NCI-H146 treated with DMSO at 0.1 percent for 48 hours (cell line): ENCODE measurements at regions not wholly inside any gene's neighbourhood (a gene's known extent, or its start where the extent isn't known, plus 50 kb on each side); places are given as distances from the start of the nearest gene placed in this dataset.

Experiments used
- DNase-seq: peaks from one replicate; lab custom pipeline; 2025; ENCODE audit not compliant: unreplicated experiment; lab: John Stamatoyannopoulos, UW

DNA sequence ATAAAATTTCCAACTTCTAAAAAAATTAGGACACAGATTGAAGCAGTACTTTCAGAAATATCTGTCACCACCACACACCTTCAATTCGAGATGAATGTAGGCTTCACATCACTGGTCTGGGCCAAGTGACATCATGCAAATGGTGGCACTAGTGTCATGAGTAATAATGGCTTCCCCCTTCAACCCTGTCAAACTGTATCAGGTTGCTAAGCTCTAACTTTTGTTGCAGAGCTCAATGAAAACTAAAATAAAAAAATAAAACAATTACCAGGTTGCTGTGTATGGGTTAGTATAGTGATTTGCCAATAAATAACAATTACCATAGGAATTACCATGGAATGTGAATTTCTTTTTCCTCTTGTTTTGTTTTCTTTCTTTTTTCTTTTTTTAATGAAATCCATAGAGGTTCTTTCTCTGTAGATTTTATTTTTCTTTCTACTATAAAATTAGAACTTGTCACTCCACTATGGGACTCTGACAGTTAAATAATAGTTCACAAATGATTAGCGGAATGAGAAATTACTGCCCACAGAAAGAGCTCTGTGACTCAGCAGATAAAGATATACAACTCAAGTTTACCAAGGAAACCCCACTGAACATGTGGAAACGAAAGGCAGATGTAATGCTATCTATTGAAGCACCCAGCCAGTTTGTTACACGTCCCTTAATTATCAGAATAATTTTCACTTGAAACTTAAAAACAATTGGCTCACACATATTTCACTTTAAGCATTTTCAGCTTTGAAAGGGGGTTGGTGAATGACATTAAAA lies 783.8 kb upstream of the WWC1 start:
- DNase-seq: no peak

DNA sequence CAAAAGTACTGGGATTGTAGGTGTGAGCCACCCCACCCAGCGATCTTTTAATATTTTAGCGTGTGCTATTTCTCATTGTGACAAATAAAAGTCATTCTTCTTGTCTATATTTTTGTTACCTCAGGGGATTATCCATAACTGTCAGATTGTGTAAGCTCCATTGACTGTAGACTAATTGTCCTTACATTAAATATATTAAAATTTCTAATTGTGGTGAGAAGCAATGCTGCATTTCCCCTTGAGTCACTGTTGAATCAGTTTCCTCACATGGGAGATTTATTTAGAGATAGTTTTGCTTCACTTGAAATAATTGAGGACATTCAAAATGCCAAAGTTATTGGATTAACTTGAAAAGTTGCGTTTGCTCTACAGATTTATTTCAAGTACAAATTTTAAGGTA lies 782.4 kb upstream of the WWC1 start:
- DNase-seq: no peak

DNA sequence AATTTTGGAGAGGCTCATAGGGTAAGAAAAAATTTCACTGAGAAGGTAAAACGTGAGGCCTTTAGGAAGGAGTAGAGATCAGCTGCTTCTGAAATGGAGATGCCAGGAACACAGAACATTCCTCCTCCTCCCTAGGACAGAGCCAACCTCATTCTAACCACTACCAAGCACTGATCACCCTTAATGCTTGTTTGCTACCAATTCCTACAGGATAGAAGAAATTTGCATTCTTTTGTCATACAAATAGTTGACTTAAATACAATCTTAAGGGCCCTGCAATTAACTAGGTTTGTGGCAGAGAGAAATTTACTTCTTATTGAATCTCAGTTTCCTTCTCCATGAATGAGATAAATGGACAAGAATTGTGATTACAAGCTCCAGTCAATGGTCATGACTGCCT lies 780.2 kb upstream of the WWC1 start:
- DNase-seq: no peak

DNA sequence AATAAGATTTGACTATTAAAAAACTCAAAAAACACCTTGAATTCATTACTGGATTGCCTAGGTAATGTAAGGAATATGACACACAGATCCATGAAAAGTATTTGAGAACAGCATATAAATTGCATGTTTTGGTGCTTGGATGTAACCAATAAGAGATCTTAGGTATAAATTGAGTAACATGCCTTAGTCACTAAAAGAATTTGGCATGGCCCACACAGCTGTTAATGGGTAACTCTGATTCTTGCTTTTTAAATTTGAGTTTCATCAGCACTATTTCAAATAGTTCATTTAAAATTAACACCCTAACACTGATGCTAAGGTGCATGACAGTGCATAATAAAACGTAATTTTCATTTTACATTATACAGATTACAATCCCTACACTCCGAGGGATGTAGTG lies 779.3 kb upstream of the WWC1 start:
- DNase-seq: no peak

DNA sequence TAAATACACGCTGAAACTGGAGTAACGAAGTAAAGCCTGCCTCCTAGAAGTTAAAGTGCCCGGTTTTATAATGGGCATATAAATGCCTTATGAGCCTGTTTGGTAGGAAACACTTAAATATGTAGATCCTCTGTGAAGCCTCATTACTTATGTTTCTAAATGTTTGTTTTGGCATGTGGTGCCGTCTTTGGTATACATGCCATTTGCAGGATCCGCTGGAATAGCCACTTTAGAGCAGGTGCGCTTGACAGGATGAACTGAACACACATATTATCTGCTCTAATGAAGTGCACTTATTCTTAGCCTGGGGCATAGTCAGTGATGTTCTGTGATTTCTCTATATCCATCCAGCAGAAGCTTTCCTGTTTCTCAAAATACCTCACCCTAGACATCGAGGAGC lies 778.1 kb upstream of the WWC1 start:
- DNase-seq: no peak

DNA sequence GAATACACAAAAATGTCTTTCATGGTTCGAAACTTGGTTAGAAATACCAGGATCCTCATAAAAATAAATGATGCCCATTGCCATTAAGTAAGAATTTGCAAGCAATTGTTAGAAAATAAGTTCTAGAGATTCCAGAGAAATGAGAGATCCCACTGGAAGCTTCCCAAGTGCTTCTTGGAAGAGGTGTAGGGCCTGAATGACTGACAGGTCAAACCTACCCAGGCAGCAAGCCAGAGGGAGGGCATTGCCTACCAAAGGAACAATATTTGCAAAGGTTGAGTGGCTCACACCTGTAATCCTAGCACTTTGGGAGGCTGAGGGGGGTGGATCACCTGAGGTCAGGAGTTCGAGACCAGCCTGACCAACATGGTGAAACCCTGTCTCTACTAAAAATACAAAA lies 777.0 kb upstream of the WWC1 start:
- DNase-seq: no peak

DNA sequence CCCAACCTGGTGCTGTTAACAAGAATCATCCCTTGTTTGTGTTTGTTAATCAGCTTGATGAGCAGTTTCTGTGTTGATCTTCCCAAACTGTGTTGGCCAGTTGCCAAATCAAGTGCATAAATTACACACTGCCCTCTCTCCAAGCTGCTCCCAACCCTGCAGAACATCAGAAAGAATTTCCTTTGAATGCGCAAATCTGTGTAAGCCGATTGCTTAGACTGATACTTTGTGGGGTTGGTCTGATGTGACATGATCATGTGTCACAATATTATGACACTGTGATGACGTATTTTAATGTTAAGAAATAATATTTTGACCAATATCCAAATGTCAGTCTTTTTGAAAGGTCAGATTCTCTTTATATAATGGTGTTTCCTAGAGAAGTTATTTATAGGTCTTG lies 766.4 kb upstream of the WWC1 start:
- DNase-seq: no peak

DNA sequence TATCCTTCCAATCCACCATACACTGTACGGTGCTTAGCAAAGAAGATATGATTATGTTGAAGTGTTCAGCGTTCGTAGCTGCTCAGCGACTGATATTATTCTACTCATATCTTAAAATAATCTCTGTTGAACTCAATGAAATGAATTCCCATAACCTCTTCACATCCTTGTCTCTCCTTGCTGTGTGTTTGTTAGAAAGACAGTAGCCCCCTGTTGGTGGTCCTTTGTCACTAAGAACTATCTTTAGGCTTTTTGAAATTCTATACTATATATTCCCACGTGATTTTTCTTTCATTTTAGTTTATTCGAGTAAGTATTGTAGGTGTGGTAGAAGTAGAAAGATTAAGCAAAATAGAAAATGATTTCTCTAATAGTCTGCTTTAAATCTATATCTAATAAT lies 762.8 kb upstream of the WWC1 start:
- DNase-seq: no peak

DNA sequence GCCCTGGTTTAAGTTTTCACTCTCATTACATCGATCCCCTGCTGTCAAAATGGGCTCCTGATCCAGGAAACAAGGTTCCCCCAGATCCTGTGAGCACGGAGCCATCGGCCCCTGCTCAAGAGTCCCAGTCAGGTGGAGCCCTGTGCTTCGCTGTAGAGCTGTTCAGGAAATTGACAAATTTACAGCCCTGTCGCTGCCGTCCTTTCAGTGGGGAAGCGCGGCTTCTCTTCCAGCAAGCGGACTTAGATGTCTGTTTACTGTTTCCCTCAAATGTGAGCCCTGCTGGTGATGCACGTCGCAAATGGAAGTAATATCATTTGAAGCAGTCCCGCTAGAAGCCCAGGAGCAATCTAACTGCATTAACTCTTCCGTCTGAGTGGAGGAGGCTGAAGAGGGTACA lies 760.9 kb upstream of the WWC1 start:
- DNase-seq: no peak

DNA sequence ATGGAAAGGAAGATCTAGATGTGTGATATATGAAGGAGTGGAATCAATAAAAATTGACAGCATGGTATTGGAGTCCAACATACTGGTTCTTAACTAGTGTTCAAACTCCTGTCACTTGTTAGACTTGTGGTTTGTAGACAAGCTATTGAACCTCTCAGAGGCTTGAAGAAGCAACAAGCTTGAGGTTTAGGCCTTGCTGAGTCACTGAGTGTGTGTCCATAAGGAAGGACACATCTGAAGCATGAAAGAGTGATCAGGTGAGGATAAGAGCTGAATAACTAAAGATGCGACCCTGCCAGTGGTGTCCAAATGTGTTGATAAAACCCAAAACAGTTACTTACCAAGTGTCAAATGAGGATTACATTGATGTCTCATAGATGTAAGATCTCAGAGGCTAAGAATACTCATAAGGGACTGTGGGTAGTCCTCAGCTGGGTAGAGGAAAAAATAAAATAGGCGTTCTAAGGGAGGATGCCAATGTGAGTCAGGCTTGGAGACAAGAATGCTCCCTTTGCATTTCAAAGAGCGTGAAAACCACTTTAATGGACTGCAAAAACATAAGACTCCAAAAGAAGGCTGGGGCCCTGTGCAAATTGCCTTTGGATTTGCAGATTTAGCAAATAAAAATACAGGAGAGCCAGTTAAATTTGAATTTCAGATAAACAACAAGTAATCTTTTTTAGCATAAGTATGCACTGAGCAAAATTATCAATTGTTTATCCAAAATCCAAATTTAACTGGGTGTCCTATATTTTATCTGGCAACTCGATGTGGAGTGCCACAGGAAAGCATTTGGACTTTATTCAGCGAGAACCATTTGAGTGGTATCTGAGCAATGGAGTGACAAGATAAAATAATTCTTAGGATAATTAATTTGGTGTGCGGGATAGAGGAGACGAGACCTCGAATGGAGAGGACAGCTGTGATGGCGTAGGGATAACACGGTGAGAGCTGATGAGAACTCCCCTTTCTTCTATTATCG lies 757.3 kb upstream of the WWC1 start:
- no peak for DNase-seq

DNA sequence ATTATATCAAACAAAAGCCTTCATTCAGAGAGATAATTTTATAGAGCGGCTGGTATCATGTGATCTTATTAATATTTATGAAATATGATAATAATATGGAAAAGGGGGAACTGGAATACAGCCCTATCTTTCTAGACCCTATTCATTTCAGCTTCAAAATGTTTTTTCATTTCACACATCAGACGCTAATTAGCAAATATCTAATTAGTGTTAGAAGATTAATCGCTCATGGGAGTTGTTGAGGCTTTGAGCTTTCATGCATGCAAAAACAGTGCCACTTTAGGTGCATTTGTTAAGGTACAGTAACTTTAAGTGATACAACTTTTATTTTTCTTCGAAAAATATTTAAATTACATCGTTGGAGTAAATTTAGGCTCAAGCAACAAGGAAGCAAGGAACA lies 751.7 kb upstream of the WWC1 start:
- DNase-seq: no peak

DNA sequence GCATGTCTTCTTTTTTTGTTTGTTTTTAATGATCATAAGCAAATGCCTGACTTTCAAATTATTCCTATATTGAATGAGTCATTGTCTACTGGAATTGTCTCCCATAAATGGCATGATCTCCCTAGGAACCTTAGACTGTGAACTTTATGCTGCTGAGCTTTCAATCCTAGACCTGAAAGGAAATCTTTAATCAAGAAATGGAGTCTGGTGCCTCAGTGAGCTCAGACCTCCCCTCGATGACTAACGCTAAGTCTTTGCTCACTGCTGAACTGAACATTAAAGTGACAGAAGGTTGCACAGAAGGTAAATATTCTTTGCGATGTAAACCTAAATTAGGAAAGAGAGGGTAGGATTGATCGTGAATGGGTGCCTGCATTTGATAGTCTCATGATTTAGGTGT lies 745.2 kb upstream of the WWC1 start:
- DNase-seq: no peak

DNA sequence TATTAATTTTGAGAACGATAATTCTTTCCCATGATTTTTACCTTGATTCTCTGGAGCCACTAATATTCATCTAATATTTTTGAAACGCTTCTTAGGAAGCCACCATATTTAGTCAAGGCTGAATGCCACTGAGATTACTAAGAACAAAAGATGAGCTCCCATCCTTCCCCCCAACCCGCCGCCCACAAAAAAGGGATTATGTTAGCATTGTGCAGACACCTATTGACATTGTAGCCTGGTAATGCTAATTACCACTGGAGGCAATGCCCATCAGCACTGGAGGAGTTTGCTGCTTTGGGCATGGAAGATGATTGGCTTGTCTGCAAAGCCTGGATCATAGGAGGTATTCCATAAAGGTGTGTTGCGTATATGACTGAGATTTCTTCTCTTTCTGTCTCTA lies 739.1 kb upstream of the WWC1 start:
- no peak for DNase-seq

DNA sequence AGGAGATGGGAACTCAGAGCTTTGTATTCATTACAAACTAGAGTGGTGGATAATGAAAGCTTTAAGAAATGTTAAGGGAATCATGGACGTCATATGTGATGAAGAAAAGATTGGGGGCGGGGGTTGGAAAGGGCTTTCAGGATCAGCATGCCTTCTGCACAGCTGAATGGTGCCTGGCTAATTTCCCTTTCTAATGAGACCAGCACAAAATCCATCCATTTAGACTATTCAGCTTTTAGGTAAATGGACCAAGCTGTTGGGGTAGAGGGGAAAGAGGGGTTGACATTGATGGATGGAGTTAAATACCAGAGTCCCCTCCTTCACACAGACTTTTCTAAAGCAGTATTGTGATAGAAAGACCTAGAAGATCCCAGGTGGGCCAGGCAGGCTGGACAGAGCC lies 737.9 kb upstream of the WWC1 start:
- no peak for DNase-seq

DNA sequence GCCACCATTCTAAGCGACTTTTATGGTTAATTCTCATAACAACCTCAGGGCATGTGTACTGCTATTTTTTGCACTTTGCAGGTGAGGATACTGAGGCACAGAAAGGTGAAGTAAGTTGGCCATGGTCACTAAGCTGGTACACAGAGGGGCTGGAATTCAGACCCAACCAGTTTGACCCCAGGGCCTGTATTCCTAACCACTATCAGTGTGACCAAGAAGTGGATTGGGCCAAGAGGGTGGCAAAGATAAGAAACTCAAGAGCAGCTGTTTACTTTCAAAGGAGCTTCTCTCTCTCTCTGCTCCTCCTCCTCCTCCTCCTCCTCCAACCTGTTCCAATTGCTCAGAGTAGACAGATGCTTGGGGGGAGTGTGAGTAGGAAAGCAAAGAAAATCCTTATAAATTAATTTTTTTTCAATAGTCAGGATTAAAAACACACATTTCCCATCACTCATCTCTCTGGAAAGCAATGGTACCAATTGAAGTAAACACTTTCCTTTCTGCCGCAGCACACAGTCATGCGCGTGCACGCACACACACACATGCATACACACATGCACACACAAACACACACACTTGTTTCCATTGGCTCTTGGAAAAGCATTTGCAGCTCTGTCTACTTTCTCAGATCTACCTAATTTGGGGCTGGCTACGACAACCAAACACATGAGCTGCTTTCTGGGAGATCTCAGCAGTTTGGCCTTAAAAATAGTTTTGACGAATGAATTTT lies 736.7 kb upstream of the WWC1 start:
- DNase-seq: no peak

DNA sequence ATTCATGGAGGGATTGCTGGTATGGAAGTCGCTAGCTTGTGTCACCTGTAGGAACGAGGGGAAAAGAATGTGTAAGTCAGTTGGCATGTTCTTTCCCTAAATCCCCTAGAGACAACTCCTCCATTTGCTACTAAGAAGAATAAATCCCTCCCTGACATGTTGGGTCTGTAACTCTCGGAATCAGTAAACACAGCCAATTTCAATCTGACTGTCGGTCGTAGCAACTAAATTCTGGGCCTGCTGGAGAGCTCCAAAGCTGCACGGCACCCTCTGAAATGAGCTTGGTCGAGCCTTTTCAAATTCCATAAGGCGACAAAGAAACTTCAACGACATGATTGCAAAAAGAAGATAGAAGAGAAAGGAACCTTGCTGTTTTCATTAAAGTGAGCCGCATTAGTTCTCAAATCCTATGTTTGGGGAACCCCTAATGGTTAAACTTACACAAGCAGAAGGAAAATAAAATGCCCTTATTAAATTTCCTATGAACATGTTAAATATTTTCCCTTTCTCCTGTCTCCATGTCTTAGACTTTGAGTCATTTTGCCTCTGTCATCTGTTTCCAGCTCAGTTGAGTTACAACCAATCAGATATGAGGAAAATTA lies 735.8 kb upstream of the WWC1 start:
- DNase-seq: no peak

DNA sequence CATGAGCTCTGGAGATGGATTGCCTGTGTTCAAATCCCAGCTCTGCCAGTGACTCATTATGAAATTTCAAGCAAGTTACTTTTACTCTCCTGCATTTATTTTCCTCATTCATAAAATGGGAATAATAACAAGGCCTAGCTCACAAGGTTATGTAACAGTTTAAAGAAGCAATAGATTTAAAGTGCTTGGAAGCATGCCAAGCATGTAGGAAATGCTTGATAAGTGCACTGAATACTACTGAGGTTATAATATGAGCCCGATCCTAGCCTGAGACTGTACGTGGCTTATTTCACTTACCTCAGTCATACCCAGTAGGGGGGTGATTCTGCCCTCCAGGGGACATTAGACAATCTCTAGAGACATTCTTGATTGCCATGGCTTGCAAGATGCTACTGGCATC lies 734.1 kb upstream of the WWC1 start:
- no peak for DNase-seq

DNA sequence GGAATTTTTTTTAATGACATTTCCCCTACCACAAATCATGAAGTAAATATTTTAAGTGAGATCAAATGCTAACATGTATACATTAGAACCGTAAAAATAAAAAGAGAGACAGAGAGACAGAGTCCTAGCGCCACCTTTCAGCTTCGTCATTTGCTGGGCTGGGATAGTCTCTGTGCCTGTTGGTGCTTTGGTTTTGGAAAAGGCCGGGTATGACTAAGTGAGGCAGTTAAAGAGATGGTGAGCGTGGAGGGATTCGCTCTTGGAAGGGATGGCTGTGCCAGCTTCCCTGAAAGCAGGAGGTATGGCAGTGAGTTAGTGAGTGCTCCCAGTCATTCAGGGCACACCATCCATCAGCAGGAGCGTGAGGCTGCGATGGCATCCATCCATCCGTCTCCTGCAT lies 729.6 kb upstream of the WWC1 start:
- DNase-seq: no peak

DNA sequence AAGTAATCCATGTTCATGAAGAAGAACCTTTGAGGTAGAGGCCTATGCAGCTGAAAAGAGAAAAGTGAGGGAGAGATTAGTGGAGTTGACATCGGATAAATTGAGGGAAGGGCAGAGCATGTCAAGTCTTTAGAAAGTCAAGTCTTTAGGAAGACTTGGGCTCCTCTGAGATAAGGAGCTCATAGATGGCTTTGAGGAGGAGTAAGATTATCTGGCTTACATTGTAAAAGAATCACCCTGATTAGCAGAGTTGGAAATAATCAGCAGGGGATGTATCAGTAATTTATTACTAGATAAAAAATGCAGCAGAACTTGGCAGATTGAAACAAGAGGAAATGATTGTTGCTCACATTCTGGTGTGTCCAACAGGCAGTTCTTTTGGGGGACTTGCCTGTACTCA lies 727.2 kb upstream of the WWC1 start:
- DNase-seq: no peak

DNA sequence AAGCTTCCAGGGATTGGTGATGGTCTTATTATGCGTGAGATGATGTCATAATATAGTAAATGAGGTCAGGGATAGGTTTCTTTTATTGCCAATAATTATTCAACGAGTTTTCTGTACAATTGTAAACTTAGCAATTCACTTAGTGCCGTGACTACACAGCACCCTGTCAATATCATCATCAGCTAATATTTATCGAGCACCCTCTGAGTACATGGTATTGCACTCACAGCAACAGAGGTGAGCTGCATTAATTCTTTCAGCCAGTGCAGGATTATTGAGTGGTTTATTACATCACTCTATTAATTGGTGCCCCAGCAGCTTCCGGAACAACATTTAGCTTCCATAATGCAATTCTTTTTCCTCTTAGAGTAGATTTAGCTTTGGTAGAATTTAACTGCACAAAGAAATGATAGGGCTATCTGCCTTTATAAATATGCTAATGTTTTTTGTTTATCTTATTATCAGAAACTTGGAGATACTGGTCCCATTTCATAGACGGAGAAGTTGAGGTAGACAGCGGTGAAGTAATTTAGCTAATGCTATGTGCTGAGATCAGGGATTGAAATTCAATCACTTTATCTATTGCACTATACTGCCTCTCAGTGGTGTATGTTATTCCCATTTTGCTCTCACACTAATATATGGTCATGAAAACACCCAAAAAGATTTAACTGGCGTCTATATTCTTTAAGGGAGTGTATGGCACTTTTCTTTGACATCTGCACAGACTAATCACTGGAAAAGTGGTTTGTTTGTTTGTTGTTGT lies 726.1 kb upstream of the WWC1 start:
- DNase-seq: no peak

DNA sequence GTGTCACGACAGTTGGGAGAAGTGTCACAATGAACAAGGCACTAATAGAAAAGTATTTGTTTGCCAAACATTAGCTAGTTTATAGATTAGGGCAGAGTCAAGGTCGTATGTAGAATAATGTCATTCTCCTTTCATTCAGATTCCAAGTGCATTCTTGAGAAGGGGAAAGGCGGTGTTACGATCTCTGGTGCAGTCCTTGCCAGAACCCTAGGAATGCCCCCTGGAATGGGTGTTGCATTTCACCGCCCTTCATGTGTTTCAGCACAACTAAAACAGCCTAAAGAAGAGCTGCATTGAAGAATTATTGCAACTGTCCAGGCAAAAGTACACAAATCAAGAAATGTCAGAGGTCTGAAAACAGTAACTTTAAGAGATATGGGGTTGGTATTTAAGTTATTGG lies 721.0 kb upstream of the WWC1 start:
- DNase-seq: no peak
